H1 (cell line): ENCODE measurements at regions not wholly inside any gene's neighbourhood (a gene's known extent, or its start where the extent isn't known, plus 50 kb on each side); places are given as distances from the start of the nearest gene placed in this dataset.

ENCODE experiments used
- CEBPB ChIP-seq: IDR thresholded peaks from 2 replicates; pipeline ENCODE4 v1.6.1; 2012; ENCODE audit warnings: low read depth, low read length
- GTF2F1 ChIP-seq: IDR thresholded peaks from 2 replicates; pipeline ENCODE4 v1.6.1; 2012; ENCODE audit warnings: low read depth, low read length, improper control_type of control experiment, borderline replicate concordance
- PHF8 ChIP-seq: fragments of 200-600 bp; sonication (generic); conservative IDR thresholded peaks from 2 replicates; pipeline ENCODE4 v1.7.1; 2012; ENCODE audit warnings: low read depth, mild to moderate bottlenecking, inconsistent platforms, low read length, moderate library complexity
- POU5F1 ChIP-seq: IDR thresholded peaks from 2 replicates; pipeline ENCODE4 v1.6.1; 2011; ENCODE audit warnings: low read depth, mild to moderate bottlenecking, low read length, moderate library complexity
- SIRT6 ChIP-seq: IDR thresholded peaks from one replicate; pipeline ENCODE4 v1.7.1; 2012; ENCODE audit warnings: low read length, inconsistent platforms
- SIX5 ChIP-seq: IDR thresholded peaks from 2 replicates; pipeline ENCODE4 v1.6.1; 2011; ENCODE audit warnings: mild to moderate bottlenecking, low read depth, low read length
- SP2 ChIP-seq: IDR thresholded peaks from 2 replicates; pipeline ENCODE4 v1.6.1; 2012; ENCODE audit warnings: mild to moderate bottlenecking, low read length, inconsistent platforms
- TAF1 ChIP-seq: IDR thresholded peaks from 2 replicates; pipeline ENCODE4 v1.6.1; 2011; ENCODE audit warnings: mild to moderate bottlenecking, low read depth, low read length
- TAF7 ChIP-seq: optimal IDR thresholded peaks from 2 replicates; pipeline ENCODE3; 2011; ENCODE audit warnings: low read depth, mild to moderate bottlenecking, inconsistent platforms, low read length, moderate library complexity, borderline replicate concordance
- USF2 ChIP-seq: IDR thresholded peaks from 2 replicates; pipeline ENCODE4 v1.6.1; 2011; ENCODE audit warnings: low read length, improper control_type of control experiment
- YY1 ChIP-seq: IDR thresholded peaks from 2 replicates; pipeline ENCODE4 v1.6.1; 2011; ENCODE audit warnings: low read depth, mild to moderate bottlenecking, low read length
- TF ChIP-seq, protein P1 (sequence below), 3 experiments: IDR thresholded peaks; 1 replicate in 2 of 3; 2 replicates in 1 of 3; pipeline versions ENCODE4 v1.5.1 to v1.6.1; 2011; ENCODE audit warnings: low read length in 3 of 3, mild to moderate bottlenecking in 3 of 3, inconsistent platforms in 2 of 3, low read depth in 1 of 3, moderate library complexity in 1 of 3; ENCODE audit not compliant: insufficient read depth in 1 of 3; ENCODE audit errors: control extremely low read depth in 1 of 3

DNA sequence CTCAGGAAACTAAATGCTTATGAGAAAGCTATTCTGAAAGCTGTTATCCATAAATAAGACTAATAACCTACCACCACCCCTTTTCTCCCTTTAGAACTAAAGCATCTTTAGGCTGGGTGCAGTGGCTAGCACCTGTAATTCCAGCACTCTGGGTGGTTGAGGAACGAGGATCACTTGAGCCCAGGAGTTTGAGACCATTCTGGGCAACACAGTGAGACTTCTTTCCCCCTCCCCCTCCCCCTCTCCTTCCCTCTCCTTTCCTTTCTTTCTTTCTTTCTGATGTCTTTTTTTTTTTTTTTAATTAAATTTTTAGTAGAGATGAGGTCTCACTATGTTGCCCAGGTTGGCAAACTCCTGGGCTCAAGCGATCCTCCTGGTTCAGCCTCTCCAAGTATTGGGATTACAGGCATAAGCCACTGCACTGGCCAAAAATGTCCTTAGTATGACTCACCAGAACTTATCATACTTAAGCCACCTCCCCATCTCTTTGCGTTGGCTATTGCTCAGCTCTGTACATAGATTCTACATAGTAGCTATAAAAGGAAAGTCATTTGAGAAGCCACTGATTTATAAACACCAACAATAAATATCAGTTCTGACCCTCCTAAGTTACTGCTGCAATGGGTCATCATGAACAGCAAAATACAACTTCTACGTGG, 54.8 kb upstream of the SPDEF start (continued):
- TF ChIP-seq, protein P1, sequence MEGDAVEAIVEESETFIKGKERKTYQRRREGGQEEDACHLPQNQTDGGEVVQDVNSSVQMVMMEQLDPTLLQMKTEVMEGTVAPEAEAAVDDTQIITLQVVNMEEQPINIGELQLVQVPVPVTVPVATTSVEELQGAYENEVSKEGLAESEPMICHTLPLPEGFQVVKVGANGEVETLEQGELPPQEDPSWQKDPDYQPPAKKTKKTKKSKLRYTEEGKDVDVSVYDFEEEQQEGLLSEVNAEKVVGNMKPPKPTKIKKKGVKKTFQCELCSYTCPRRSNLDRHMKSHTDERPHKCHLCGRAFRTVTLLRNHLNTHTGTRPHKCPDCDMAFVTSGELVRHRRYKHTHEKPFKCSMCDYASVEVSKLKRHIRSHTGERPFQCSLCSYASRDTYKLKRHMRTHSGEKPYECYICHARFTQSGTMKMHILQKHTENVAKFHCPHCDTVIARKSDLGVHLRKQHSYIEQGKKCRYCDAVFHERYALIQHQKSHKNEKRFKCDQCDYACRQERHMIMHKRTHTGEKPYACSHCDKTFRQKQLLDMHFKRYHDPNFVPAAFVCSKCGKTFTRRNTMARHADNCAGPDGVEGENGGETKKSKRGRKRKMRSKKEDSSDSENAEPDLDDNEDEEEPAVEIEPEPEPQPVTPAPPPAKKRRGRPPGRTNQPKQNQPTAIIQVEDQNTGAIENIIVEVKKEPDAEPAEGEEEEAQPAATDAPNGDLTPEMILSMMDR (IDR thresholded peaks at IDR 0.05; ENCODE audit: control extremely low read depth in 1 of 3, insufficient read depth in 1 of 3, low read depth in 1 of 3, low read length in 3 of 3) = no peak
- no peak for TF ChIP-seq SP2
- TF ChIP-seq PHF8 = no peak
- TF ChIP-seq SIRT6 = no peak
- TF ChIP-seq TAF1 = no peak
- TF ChIP-seq GTF2F1 = no peak
- TF ChIP-seq CEBPB = no peak
- TF ChIP-seq POU5F1 = no peak
- no peak for TF ChIP-seq YY1
- TF ChIP-seq TAF7 = no peak
- TF ChIP-seq SIX5 = no peak
- no peak for TF ChIP-seq USF2
- TF ChIP-seq, all 59 proteins: peak for 0
